ENCODE measurements at regions not wholly inside any gene's neighbourhood (a gene's known extent, or its start where the extent isn't known, plus 50 kb on each side); places are given as distances from the start of the nearest gene placed in this dataset.

GRCh38 chr1:208476846-208477170, 232.6 kb upstream of the PLXNA2 start:
- TF ChIP-seq REST (IDR thresholded peaks at IDR 0.05; ENCODE audit: insufficient read depth in 1 of 2, low read depth in 2 of 2, low read length in 1 of 2) (no peak), SIN3A (IDR thresholded peaks at IDR 0.05; ENCODE audit: borderline replicate concordance, insufficient read depth, low read depth, low read length) (no peak), POLR2AphosphoS5 (IDR thresholded peaks at IDR 0.05; ENCODE audit: low read depth, low read length) (no peak), CTCF (IDR thresholded peaks at IDR 0.05) (no peak), TCF7L2 (IDR thresholded peaks at IDR 0.05; ENCODE audit: low read depth, low read length) (no peak)
